BLaER1 treated with 17β-estradiol and CSF1 and Interleukin-3, amounts not matched to agents 10 nM and 100 nM (cell line): ENCODE measurements at regions not wholly inside any gene's neighbourhood (a gene's known extent, or its start where the extent isn't known, plus 50 kb on each side); places are given as distances from the start of the nearest gene placed in this dataset.
"Not testable (repeated sequence)": the region's sequence is repeated elsewhere in the genome, so short reads cannot be mapped to it uniquely, and the experiment has no call there.

Source experiments
- H3K27ac ChIP-seq, 11 experiments: shearing (Covaris generic); formaldehyde crosslinking; 2 replicates each; pipeline ENCODE4 v1.8.1; 2022
- H3K27me3 ChIP-seq, 11 experiments: shearing (Covaris generic); formaldehyde crosslinking; 2 replicates each; pipeline ENCODE4 v1.8.1; 2022
- H3K36me3 ChIP-seq, 11 experiments: shearing (Covaris generic); formaldehyde crosslinking; 2 replicates each; pipeline ENCODE4 v1.8.1; 2022
- H3K4me1 ChIP-seq, 10 experiments: shearing (Covaris generic); formaldehyde crosslinking; 2 replicates each; pipeline ENCODE4 v1.8.1; 2022
- H3K4me2 ChIP-seq, 11 experiments: shearing (Covaris generic); formaldehyde crosslinking; 2 replicates each; pipeline ENCODE4 v1.8.1; 2022
- H3K4me3 ChIP-seq, 10 experiments: shearing (Covaris generic); formaldehyde crosslinking; 2 replicates each; pipeline ENCODE4 v1.8.1; 2022
- H3K9ac ChIP-seq, 11 experiments: shearing (Covaris generic); formaldehyde crosslinking; 2 replicates each; pipeline ENCODE4 v1.8.1; 2022
- H3K9me3 ChIP-seq, 11 experiments: shearing (Covaris generic); formaldehyde crosslinking; replicated peaks in 1 of 11; 2 replicates each; pipeline ENCODE4 v1.8.1; 2022
- H4K20me1 ChIP-seq, 11 experiments: shearing (Covaris generic); formaldehyde crosslinking; 2 replicates each; pipeline ENCODE4 v1.8.1; 2022
- Cebpa-rat ChIP-seq, 11 experiments: shearing (Covaris generic); IDR thresholded peaks; 2 replicates each; pipeline ENCODE4 v1.8.1; 2022

GRCh38 chr14:35940291-35940690 is 114.2 kb downstream of the BRMS1L start:
- Histone ChIP-seq H3K27ac (no peak overlapping the region), H3K4me2 (peak overlapping the region in 10 of 11 experiments; percentile 6 to 52 (median 34); a peak in 13 of 22 replicates), H3K4me3 (no peak overlapping the region), H3K36me3 (no peaks in the 10 kb centered on the region), H3K27me3 (no peaks in the 10 kb centered on the region), H3K9me3 (no peaks in the 10 kb centered on the region), H4K20me1 (no peaks in the 10 kb centered on the region), H3K9ac (no peak overlapping the region), H3K4me1 (peaks cover 0 to 9% (median 7%) of the 10 kb centered on the region in 10 experiments; a peak in 9 of 20 replicates)
- TF ChIP-seq Cebpa-rat (IDR thresholded peaks at IDR 0.05) = no peak

GRCh38 chr14:35938770-35939169 is 112.6 kb downstream of the BRMS1L start:
- H3K4me2 ChIP-seq = no peak overlapping the region
- no peaks in the 10 kb centered on the region for H3K36me3 ChIP-seq
- TF ChIP-seq Cebpa-rat (IDR thresholded peaks at IDR 0.05) = no peak
- H3K27me3 ChIP-seq = no peaks in the 10 kb centered on the region
- no peak overlapping the region for H3K9ac ChIP-seq
- no peak overlapping the region for H3K4me3 ChIP-seq
- H3K27ac ChIP-seq = no peak overlapping the region
- peaks cover 0 to 9% (median 7%) of the 10 kb centered on the region in 10 experiments; a peak in 9 of 20 replicates for H3K4me1 ChIP-seq
- H4K20me1 ChIP-seq = no peaks in the 10 kb centered on the region
- no peaks in the 10 kb centered on the region for H3K9me3 ChIP-seq

GRCh38 chr14:35934499-35934898 is 108.4 kb downstream of the BRMS1L start:
- Histone ChIP-seq H3K27me3 (no peaks in the 10 kb centered on the region), H3K9ac (no peak overlapping the region), H3K27ac (no peak overlapping the region), H3K9me3 (no peaks in the 10 kb centered on the region), H3K36me3 (no peaks in the 10 kb centered on the region), H4K20me1 (no peaks in the 10 kb centered on the region), H3K4me1 (peaks cover 0 to 10% (median 7%) of the 10 kb centered on the region in 10 experiments; a peak in 12 of 20 replicates), H3K4me3 (no peak overlapping the region), H3K4me2 (no peak overlapping the region)
- no peak for TF ChIP-seq Cebpa-rat (IDR thresholded peaks at IDR 0.05)

- Histone ChIP-seq H3K4me2 (peak overlapping the region in 9 of 11 experiments; percentile 20 to 54 (median 36); a peak in 16 of 22 replicates), H4K20me1 (no peaks in the 10 kb centered on the region), H3K9ac (no peak overlapping the region), H3K4me3 (no peak overlapping the region), H3K9me3 (no peaks in the 10 kb centered on the region), H3K27me3 (no peaks in the 10 kb centered on the region), H3K27ac (no peak overlapping the region), H3K4me1 (peaks cover 0 to 10% (median 7%) of the 10 kb centered on the region in 10 experiments; a peak in 12 of 20 replicates), H3K36me3 (no peaks in the 10 kb centered on the region)
- no peak for TF ChIP-seq Cebpa-rat (IDR thresholded peaks at IDR 0.05)
Observed at GRCh38 chr14:35932659-35933159, 106.6 kb downstream of the BRMS1L start.

GRCh38 chr14:35932136-35932535 is 106.0 kb downstream of the BRMS1L start:
- no peak overlapping the region for H3K27ac ChIP-seq
- no peaks in the 10 kb centered on the region for H3K27me3 ChIP-seq
- H3K9ac ChIP-seq = no peak overlapping the region
- no peaks in the 10 kb centered on the region for H3K9me3 ChIP-seq
- H3K36me3 ChIP-seq = no peaks in the 10 kb centered on the region
- peaks cover 0 to 10% (median 7%) of the 10 kb centered on the region in 10 experiments; a peak in 12 of 20 replicates for H3K4me1 ChIP-seq
- no peaks in the 10 kb centered on the region for H4K20me1 ChIP-seq
- H3K4me3 ChIP-seq = no peak overlapping the region
- peak overlapping the region in 9 of 11 experiments; percentile 20 to 54 (median 36); a peak in 16 of 22 replicates for H3K4me2 ChIP-seq
- TF ChIP-seq Cebpa-rat (IDR thresholded peaks at IDR 0.05) = no peak

- Histone ChIP-seq H4K20me1 (no peaks in the 10 kb centered on the region), H3K36me3 (no peaks in the 10 kb centered on the region), H3K27ac (no peak overlapping the region), H3K9me3 (no peaks in the 10 kb centered on the region), H3K4me3 (no peak overlapping the region), H3K4me2 (no peak overlapping the region), H3K4me1 (peaks cover 0 to 10% (median 7%) of the 10 kb centered on the region in 10 experiments; a peak in 12 of 20 replicates), H3K9ac (no peak overlapping the region), H3K27me3 (no peaks in the 10 kb centered on the region)
- TF ChIP-seq Cebpa-rat (IDR thresholded peaks at IDR 0.05) = 0 out of 22 replicates have a peak, but pooled peaks of 1 of the 11 experiments have one; percentile 19
Observed at GRCh38 chr14:35931346-35931745, 105.2 kb downstream of the BRMS1L start.

GRCh38 chr14:35929186-35929585 is 103.0 kb downstream of the BRMS1L start:
- no peak overlapping the region for H3K9ac ChIP-seq
- no peaks in the 10 kb centered on the region for H3K9me3 ChIP-seq
- no peak overlapping the region for H3K4me3 ChIP-seq
- no peaks in the 10 kb centered on the region for H3K27me3 ChIP-seq
- H3K36me3 ChIP-seq = no peaks in the 10 kb centered on the region
- H3K4me1 ChIP-seq = peaks cover 0 to 10% (median 7%) of the 10 kb centered on the region in 10 experiments; a peak in 12 of 20 replicates
- no peak overlapping the region for H3K27ac ChIP-seq
- no peaks in the 10 kb centered on the region for H4K20me1 ChIP-seq
- H3K4me2 ChIP-seq = no peak overlapping the region
- no peak for TF ChIP-seq Cebpa-rat (IDR thresholded peaks at IDR 0.05)

- no peaks in the 10 kb centered on the region for H3K27me3 ChIP-seq
- no peak overlapping the region for H3K4me2 ChIP-seq
- no peak for TF ChIP-seq Cebpa-rat (IDR thresholded peaks at IDR 0.05)
- no peak overlapping the region for H3K9ac ChIP-seq
- no peaks in the 10 kb centered on the region for H3K36me3 ChIP-seq
- no peaks in the 10 kb centered on the region for H3K9me3 ChIP-seq
- H3K4me1 ChIP-seq = peaks cover 0 to 8% (median 7%) of the 10 kb centered on the region in 10 experiments; a peak in 12 of 20 replicates
- no peaks in the 10 kb centered on the region for H4K20me1 ChIP-seq
- H3K27ac ChIP-seq = no peak overlapping the region
- H3K4me3 ChIP-seq = no peak overlapping the region
Observed at GRCh38 chr14:35927727-35928126, 101.6 kb downstream of the BRMS1L start.

GRCh38 chr14:35925319-35925718 is 99.2 kb downstream of the BRMS1L start:
- Histone ChIP-seq H4K20me1 (no peaks in the 10 kb centered on the region), H3K9me3 (peaks cover 0 to 4% (median 0%) of the 10 kb centered on the region in 11 experiments; a peak in 6 of 22 replicates), H3K4me1 (no peaks in the 10 kb centered on the region), H3K9ac (no peak overlapping the region), H3K27me3 (no peaks in the 10 kb centered on the region), H3K4me2 (no peak overlapping the region), H3K27ac (no peak overlapping the region), H3K4me3 (no peak overlapping the region), H3K36me3 (no peaks in the 10 kb centered on the region)
- TF ChIP-seq Cebpa-rat (IDR thresholded peaks at IDR 0.05) = no peak

- not testable (repeated sequence) for H3K27me3 ChIP-seq, H3K9ac ChIP-seq, H3K36me3 ChIP-seq, H3K27ac ChIP-seq, H3K4me3 ChIP-seq, H3K4me2 ChIP-seq, H4K20me1 ChIP-seq, H3K4me1 ChIP-seq
- peaks cover 0 to 17% (median 8%) of the 10 kb centered on the region in 11 experiments; a peak in 13 of 22 replicates for H3K9me3 ChIP-seq
Observed at GRCh38 chr14:35922590-35922989, 96.5 kb downstream of the BRMS1L start.
